HEK293 (cell line): ENCODE measurements at regions not wholly inside any gene's neighbourhood (a gene's known extent, or its start where the extent isn't known, plus 50 kb on each side); places are given as distances from the start of the nearest gene placed in this dataset.

Source experiments
- EGR2 ChIP-seq: fragments of 450-650 bp; formaldehyde crosslinking; IDR thresholded peaks from 2 replicates; pipeline ENCODE4 v1.5.1; 2016; ENCODE audit warnings: low read depth, missing biosample characterization, missing genetic modification characterization
- KLF1 ChIP-seq: fragments of 450-650 bp; formaldehyde crosslinking; IDR thresholded peaks from 2 replicates; pipeline ENCODE4 v1.5.1; 2016; ENCODE audit warnings: missing biosample characterization, missing genetic modification characterization
- ZNF501 ChIP-seq: fragments of 450-650 bp; formaldehyde crosslinking; IDR thresholded peaks from 2 replicates; pipeline ENCODE4 v1.5.1; 2016; ENCODE audit warnings: missing biosample characterization, missing genetic modification characterization
- ZNF830 ChIP-seq: fragments of 450-650 bp; IDR thresholded peaks from 2 replicates; pipeline ENCODE4 v1.5.0; 2018; ENCODE audit warnings: missing biosample characterization, missing genetic modification characterization, low read depth, mild to moderate bottlenecking, moderate library complexity
- ZSCAN4 ChIP-seq: fragments of 450-650 bp; formaldehyde crosslinking; IDR thresholded peaks from 2 replicates; pipeline ENCODE4 v1.5.1; 2017; ENCODE audit warnings: missing biosample characterization, missing genetic modification characterization
- TF ChIP-seq, protein P1 (sequence below): fragments of 450-650 bp; formaldehyde crosslinking; IDR thresholded peaks from 2 replicates; pipeline ENCODE4; 2016; ENCODE audit warnings: missing biosample characterization, missing genetic modification characterization
- TF ChIP-seq, protein P2 (sequence below): fragments of 450-650 bp; formaldehyde crosslinking; IDR thresholded peaks from 2 replicates; pipeline ENCODE4 v1.5.1; 2016; ENCODE audit warnings: missing biosample characterization, missing genetic modification characterization
- TF ChIP-seq, protein P3 (sequence below): fragments of 450-650 bp; formaldehyde crosslinking; IDR thresholded peaks from 2 replicates; pipeline ENCODE4 v1.5.1; 2016; ENCODE audit warnings: missing biosample characterization, missing genetic modification characterization

DNA sequence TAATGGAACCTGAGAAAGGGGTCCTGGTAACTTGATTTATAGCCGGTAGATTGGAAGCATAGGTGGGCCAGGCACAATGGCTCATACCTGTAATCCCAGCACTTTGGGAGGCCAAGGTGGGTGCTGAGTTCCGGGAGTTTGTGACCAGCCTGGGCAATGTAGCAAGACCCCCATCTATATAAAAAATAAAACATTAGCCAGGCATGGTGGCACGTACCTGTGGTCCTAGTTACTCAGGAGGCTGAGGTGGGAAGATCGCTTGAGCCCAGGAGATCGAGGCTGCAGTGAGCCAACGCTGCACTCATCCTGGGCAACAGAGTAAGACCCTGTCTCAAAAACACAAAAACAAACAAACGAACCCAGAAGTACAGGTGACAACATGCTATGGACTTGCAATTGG, 76.5 kb downstream of the ZNF281 start:
- TF ChIP-seq, protein P1, sequence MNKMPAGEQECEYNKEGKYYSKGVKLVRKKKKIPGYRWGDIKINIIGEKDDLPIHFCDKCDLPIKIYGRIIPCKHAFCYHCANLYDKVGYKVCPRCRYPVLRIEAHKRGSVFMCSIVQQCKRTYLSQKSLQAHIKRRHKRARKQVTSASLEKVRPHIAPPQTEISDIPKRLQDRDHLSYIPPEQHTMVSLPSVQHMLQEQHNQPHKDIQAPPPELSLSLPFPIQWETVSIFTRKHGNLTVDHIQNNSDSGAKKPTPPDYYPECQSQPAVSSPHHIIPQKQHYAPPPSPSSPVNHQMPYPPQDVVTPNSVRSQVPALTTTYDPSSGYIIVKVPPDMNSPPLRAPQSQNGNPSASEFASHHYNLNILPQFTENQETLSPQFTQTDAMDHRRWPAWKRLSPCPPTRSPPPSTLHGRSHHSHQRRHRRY (tag by site-specific recombination): no peak
- TF ChIP-seq, protein P2, sequence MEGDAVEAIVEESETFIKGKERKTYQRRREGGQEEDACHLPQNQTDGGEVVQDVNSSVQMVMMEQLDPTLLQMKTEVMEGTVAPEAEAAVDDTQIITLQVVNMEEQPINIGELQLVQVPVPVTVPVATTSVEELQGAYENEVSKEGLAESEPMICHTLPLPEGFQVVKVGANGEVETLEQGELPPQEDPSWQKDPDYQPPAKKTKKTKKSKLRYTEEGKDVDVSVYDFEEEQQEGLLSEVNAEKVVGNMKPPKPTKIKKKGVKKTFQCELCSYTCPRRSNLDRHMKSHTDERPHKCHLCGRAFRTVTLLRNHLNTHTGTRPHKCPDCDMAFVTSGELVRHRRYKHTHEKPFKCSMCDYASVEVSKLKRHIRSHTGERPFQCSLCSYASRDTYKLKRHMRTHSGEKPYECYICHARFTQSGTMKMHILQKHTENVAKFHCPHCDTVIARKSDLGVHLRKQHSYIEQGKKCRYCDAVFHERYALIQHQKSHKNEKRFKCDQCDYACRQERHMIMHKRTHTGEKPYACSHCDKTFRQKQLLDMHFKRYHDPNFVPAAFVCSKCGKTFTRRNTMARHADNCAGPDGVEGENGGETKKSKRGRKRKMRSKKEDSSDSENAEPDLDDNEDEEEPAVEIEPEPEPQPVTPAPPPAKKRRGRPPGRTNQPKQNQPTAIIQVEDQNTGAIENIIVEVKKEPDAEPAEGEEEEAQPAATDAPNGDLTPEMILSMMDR: no peak
- TF ChIP-seq ZNF501 (tag by site-specific recombination) (no peak), KLF1 (tag by site-specific recombination) (no peak), EGR2 (tag by site-specific recombination) (no peak), ZSCAN4 (tag by site-specific recombination) (no peak), ZNF830 (tag by site-specific recombination) (no peak)
- TF ChIP-seq, protein P3, sequence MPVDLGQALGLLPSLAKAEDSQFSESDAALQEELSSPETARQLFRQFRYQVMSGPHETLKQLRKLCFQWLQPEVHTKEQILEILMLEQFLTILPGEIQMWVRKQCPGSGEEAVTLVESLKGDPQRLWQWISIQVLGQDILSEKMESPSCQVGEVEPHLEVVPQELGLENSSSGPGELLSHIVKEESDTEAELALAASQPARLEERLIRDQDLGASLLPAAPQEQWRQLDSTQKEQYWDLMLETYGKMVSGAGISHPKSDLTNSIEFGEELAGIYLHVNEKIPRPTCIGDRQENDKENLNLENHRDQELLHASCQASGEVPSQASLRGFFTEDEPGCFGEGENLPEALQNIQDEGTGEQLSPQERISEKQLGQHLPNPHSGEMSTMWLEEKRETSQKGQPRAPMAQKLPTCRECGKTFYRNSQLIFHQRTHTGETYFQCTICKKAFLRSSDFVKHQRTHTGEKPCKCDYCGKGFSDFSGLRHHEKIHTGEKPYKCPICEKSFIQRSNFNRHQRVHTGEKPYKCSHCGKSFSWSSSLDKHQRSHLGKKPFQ (tag by site-specific recombination): no peak
